GM21717 (cell line): ENCODE measurements at regions not wholly inside any gene's neighbourhood (a gene's known extent, or its start where the extent isn't known, plus 50 kb on each side); places are given as distances from the start of the nearest gene placed in this dataset.
A peak's percentile ranks its signal among the peaks of the same experiment; 100 is the strongest.

Source experiments
- ATAC-seq: cut with Tn5 transposase; IDR thresholded peaks from one replicate; pipeline ENCODE4 v1.9.1; 2021; ENCODE audit warnings: mild to moderate bottlenecking, moderate library complexity; ENCODE audit not compliant: unreplicated experiment

DNA sequence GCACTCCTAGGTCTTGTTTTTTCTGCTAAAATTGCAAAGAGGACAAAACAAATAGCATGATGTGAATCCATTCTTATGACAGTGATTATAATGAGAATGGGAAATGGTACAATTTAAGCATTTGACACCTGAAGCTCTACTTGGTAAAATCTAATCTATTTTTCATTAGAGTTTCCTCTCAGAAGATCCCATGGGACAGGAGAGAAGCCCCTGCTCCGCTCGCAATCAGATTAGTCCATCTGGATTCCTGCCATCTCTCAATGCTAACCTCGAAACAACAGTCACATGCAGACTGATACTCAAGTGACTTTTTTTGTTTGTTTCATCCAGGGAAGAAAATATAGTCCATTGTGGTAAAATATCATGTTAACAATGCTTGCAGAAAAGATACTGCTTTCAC lies 107.4 kb upstream of the TOM1L1 start:
- no peak for ATAC-seq

DNA sequence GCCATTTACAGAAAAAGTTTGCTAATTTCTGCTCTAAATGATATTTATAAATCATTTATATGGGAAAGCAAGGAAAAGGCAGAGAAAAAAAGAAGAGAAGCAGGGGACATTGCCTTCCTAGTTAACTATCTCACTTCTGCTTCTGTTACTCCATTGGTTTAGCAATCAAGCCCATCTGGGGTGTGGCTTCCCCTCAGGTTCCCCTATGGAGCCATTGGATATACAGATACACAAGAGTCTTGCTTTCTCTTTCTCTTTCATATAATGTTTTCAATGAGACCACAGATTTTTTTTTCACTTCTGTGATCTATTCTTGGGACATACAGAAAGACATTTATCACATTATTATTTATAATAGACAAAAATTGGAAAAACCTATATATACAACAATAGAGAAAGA lies 105.6 kb upstream of the TOM1L1 start:
- ATAC-seq = peak; percentile 90

DNA sequence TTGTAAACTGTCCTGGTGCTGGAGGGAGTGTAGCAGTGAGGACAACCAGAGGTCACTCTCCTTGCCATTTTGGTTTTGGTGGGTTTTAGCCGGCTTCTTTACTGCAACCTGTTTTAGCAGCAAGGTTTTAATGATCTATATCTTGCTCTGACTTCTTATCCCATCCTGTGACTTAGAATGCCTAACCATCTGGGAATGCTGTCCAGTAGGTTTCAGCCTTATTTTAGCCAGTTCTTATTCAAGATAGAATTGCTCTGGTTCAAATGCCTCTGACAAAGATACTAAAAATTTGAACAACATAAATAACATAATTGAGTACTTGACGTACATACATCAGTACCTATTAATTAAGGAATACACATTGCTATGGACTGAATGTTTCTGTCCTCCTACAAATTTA lies 93.3 kb upstream of the TOM1L1 start:
- no peak for ATAC-seq

DNA sequence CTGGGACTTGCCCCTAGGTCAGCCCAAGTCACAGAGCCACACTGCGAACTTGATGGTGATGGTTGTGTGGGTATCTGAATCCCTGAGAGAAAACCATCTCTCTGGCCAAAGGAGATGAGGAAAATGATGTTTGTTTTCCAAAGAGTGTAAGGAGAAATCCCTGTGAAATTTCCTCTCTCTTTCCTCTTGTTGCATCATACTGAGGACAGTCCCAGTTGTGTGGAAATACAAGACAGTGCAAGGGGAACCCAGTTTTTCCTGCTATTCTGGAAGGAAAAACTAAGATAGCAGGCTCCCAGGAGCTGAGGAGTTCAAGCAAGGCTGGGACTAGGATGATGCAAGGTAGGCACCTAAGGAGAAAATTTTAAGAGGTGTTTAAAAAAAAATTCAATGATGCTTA lies 86.8 kb upstream of the TOM1L1 start:
- ATAC-seq = no peak

DNA sequence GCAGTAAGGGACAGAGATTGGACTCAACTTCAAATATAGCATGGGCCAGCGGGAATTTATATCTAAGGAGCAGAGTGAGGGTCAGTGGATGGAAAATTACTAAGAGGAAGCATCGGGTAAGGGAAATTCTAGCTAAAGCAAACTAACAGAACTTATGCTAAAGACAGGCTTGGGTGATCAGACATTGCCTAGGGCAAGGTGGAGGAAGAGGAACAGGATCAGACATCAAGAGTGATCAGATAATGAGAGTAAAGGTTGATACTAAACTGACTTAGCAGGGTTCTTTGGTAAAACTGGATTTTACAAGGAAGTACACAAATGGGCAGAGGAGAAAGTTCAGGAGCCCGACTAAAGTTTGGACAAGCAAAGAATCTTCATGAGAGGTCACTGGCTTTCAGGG lies 86.3 kb upstream of the TOM1L1 start:
- ATAC-seq = no peak

DNA sequence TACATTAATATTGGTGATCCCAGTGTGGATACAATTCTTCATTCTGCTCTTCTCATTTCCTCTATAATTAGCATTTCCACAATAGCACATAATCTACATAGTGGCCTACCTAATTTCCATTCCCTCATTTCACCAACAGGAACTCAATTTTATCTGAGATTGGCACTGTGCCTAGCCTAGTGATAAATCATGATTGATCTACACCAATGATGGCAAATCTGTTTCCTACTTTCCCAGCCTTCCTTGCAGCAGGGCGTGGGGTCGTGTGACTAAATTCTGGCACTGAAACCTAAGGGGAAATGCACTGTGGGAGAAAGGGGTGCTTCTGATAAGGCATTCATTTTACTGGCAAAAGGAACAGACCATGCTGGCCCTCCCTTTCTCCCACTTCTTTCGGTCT lies 66.6 kb upstream of the TOM1L1 start:
- ATAC-seq = no peak

DNA sequence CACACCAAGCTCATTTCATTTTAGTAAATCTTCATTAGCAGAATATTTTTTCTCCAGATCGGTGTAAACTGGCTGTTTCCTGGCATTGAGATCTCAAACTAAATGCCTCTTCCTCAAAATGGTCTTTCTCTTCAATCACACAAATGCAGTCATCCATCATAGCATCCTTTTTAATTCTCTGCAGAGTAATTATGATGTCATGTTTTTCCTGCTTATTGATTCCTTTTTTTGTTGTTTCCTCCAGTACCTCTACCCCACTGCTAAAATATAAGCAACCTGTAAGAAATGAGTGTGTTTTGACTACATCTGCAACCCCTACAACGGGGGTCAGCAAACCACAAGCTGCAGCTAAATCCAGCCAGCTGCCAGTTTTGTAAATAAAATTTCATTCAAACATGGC lies 65.6 kb upstream of the TOM1L1 start:
- no peak for ATAC-seq

DNA sequence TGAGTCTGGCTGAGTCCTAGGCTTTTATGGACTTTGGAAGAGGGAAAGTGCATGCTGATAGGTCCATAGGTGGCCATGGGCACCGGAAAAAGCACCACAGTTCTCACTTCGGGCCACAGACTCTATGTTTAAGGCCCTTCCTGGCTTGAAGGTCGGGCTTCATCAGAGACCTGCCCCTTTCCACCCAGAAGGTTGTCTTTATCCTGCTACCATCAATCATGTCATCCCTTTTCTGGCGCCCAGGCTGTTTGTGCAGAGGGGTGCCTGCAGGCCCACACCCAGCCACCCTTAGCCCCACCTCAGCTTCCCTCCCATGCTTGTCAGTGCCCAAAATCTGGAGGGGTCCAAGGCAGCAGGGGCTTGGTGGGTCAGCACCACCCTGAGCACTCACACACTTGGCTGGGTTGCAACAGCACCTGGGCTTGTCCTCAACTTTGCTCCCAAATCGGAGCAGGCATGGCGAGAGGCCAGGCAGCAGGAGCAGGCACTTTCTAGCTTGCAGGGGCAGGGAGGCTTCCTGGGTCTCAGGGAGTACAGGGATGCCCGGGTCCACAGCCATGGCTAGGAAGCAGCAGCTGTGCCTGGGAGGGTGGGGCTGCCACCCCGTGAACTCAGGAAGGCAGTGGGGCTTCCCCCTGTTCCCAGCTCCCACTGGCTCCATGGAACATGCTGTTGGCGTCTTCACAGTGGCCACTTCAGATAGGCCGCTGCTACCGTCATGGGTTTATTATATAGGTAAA lies 63.8 kb upstream of the TOM1L1 start:
- ATAC-seq = no peak

DNA sequence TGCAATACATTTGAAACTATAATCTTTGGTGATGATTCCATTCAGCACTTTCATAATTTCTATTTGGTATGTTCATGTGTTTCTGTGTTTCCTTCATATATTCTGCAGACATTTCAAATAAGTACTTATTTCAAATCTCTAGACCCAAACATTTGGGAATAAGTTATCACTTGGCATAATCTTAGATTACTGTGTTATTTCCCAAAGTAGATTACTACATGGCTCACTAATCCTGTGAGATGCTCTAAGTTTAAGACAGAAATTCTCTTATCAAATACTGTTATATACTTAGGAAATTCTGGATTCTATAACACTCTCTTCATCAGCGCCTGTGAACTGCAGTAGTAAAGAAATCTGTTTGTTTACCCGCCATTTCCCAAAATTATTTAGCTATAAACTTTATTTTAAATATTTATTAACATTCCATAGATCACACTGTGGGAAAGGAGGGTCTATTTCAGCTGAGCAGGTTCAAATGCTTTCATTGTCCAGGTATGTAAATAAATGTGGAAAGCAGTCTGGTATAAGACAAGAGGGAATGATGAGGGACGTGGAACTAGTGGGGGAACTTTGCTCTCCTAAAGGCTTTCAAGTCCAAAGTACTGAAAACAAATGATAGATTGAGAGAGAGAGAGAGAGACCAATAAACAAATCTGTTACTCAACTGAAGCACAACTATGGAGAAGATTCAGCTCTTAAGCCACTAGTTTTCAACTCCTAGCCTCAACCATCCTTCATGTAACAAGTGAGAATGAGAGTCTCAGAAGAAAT lies 61.8 kb upstream of the TOM1L1 start:
- ATAC-seq = no peak

DNA sequence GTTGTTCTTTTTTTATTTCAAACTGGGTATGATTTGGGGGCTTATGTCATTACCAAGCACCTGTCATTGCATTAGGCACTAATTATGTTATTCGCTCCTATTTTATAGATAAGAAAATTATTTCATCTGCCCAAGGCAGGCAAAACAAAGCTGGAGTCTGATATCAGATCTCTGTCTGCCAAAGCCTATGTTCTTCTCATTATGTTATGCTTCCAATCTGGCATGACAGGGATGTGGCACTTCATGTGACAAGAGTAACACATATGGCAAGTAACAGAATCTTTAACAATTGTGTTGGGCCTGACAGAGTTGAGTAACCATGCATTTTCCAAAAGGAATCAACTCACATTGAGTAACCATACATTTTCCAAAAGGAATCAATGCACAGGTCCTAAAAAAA lies 61.2 kb upstream of the TOM1L1 start:
- no peak for ATAC-seq

DNA sequence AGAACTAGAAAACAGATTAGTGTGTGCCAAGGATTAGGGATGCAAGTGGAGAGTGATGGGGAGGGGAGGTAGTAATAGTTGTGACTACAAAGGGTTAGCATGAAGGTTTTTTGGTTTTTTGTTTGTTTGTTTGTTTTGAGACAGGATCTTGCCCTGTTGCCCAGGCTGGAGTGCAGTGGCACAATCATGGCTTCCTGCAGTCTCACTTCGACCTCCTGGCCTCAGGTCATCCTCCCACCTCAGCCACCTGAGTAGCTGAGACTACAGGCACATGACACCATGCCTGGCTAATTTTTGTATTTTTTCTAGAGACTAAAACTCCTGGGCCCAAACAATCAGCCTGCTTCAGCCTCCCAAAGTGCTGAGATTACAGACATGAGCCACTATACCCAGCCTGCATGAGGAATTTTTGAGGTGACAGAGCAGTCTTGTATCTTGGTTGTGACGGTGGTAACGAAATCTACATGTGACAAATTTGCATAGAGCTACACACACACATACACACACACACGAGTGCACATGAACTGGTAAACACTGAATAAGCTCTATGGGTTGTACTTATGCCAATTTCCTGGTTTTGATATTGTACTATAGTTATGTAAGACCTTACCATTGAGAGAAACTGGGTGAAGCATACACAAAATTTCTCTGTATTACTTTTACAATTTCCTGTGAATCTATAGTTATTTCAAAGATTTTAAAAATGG lies 59.6 kb upstream of the TOM1L1 start:
- ATAC-seq = no peak

DNA sequence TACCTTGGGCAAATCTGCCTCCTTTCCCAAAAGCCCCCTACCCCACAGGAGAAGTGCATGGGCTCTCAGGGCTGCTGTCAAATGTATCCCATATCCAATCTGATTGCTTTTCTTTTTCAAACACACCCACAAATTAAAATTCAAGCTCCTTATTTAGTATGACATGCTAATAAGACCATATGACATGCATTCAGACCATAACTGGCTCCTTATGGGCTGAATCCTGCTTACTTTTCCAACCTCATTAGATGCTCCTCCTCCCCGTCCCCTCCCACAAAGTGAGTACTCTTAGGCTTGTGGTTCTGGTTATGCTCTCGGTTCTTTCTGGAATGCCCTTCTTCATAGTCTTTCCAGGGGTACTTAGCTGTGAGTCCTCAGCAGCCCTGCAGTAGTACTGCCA lies 59.0 kb upstream of the TOM1L1 start:
- ATAC-seq = no peak

DNA sequence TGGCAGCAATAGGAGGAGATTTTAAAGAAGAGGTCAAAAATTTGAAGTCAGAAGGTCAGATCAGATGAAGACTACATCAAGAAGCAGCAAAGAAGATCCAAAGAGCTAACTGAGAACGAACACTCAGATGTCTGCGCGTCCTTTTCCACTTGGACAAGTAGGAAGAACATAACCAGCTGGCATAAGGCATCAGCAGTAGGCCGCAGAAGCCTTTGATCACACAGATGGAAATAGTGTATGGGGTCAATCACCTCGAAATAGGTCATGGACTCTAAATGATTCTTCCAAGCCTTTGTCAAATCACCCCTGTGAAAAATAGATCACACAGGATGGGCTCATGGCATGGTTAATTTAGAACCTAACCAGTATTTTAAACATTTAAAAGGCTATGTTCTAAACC lies 56.4 kb upstream of the TOM1L1 start:
- no peak for ATAC-seq

DNA sequence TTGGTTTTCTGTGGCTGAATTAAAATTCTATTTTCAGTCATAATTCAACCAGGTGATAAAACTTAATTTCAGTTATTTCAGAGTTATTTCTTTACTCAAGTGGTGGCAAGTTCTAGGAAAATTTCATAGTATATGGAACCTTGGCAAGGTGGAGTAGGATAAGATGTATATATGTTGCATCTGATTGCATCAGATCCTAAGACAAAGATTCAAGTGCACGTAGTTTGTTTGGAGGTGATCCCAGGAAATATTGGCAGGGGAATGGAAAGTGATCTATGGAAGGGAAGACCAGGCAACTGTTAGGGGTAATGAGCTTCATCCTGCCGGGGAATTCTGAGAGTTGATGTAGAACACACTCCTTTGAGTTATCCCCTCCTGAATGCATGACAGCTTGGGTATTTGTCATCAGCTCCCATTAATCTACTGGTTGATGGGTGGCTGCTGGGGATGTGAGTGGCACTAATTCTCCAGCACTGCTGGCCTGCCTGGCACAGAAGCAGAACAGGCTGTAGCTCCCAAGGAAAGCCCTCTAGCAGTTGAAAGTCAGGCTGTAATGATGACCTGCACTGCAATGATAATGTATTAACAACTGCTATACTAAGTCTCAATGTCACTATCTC lies 52.2 kb upstream of the TOM1L1 start:
- no peak for ATAC-seq

DNA sequence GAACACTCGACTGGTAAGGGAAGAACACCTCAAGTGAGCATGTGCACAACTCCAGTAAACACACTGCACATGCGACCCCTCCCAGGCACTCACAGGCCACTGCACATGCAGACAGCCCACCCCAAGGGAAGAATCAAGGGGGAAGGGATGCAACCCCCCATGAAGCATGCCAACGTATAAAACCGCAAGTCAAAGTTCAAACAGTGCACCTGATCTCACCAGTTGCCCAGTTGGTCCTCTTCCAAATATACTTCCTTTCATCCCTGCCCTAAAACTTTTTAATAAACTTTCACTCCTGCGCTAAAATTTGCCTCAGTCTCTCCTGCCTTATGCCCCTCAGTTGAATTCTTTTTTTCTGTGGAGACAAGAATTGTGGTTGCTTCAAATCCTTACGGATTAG lies 51.0 kb upstream of the TOM1L1 start:
- ATAC-seq = no peak
